Neural cell (in vitro differentiated cells): ENCODE measurements at regions not wholly inside any gene's neighbourhood (a gene's known extent, or its start where the extent isn't known, plus 50 kb on each side); places are given as distances from the start of the nearest gene placed in this dataset.

Source experiments
- H2AFZ ChIP-seq: fragments of 200-600, 300-800 bp; sonication (generic), shearing (Covaris generic); 2 replicates; pipeline ENCODE4 v1.6.0; 2014; ENCODE audit warnings: low read depth, mild to moderate bottlenecking, antibody characterized with exemption, low read length, moderate library complexity
- H3F3A ChIP-seq: fragments of 200-600 bp; shearing (Covaris generic); 2 replicates; pipeline ENCODE4 v1.6.1; 2016; ENCODE audit warnings: mild to moderate bottlenecking, moderate library complexity, mixed read lengths, antibody characterized with exemption, low read length; ENCODE audit not compliant: insufficient read depth, poor library complexity, severe bottlenecking
- H3K27ac ChIP-seq: fragments of 200-600, 300-800 bp; sonication (generic), shearing (Covaris generic); 2 replicates; pipeline ENCODE4 v1.5.1; 2014; ENCODE audit warnings: mild to moderate bottlenecking, low read length, moderate library complexity
- H3K27me3 ChIP-seq: fragments of 300-800, 200-600 bp; sonication (generic), shearing (Covaris generic); 2 replicates; pipeline ENCODE4 v1.6.0; 2014; ENCODE audit warnings: mild to moderate bottlenecking, low read depth, low read length, moderate library complexity; ENCODE audit not compliant: insufficient read depth
- H3K36me3 ChIP-seq: fragments of 300-800, 200-600 bp; sonication (generic), shearing (Covaris generic); 2 replicates; pipeline ENCODE4 v1.5.1; 2014; ENCODE audit warnings: mild to moderate bottlenecking, antibody characterized with exemption, low read length, moderate library complexity; ENCODE audit not compliant: insufficient read depth
- H3K4me2 ChIP-seq: fragments of 300-800, 200-600 bp; sonication (generic), shearing (Covaris generic); 2 replicates; pipeline ENCODE4 v1.6.0; 2014; ENCODE audit warnings: mild to moderate bottlenecking, low read length
- H3K4me3 ChIP-seq: fragments of 300-800, 200-600 bp; sonication (generic), shearing (Covaris generic); 2 replicates; pipeline ENCODE4 v1.5.1; 2014; ENCODE audit warnings: mild to moderate bottlenecking, low read length, moderate library complexity
- H3K79me2 ChIP-seq: fragments of 200-600 bp; shearing (Covaris generic); replicated peaks from 2 replicates; pipeline ENCODE4 v1.6.0; 2014; ENCODE audit warnings: mild to moderate bottlenecking, low read length, moderate library complexity; ENCODE audit not compliant: insufficient read depth
- H3K9ac ChIP-seq: fragments of 300-800, 200-600 bp; sonication (generic), shearing (Covaris generic); 2 replicates; pipeline ENCODE4 v1.6.1; 2016; ENCODE audit warnings: mild to moderate bottlenecking, low read length, mixed read lengths
- H3K9me2 ChIP-seq: fragments of 200-600 bp; shearing (Covaris generic); 2 replicates; pipeline ENCODE4 v1.6.1; 2016; ENCODE audit warnings: mild to moderate bottlenecking, low read length, mixed read lengths; ENCODE audit not compliant: insufficient read depth
- H3K9me3 ChIP-seq: fragments of 200-600, 300-800 bp; sonication (generic), shearing (Covaris generic); 2 replicates; pipeline ENCODE4 v1.6.1; 2016; ENCODE audit warnings: mild to moderate bottlenecking, mixed run types, low read length, moderate library complexity, mixed read lengths
- H4K20me1 ChIP-seq: fragments of 200-600 bp; shearing (Covaris generic); 2 replicates; pipeline ENCODE4 v1.6.1; 2016; ENCODE audit warnings: mild to moderate bottlenecking, mixed run types; ENCODE audit not compliant: insufficient read depth
- CTCF ChIP-seq: fragments of 450-650 bp; IDR thresholded peaks from 2 replicates; pipeline ENCODE4 v1.5.1; 2014; ENCODE audit warnings: antibody characterized with exemption, mild to moderate bottlenecking, moderate library complexity; ENCODE audit not compliant: poor library complexity, severe bottlenecking
- EP300 ChIP-seq: fragments of 450-650 bp; conservative IDR thresholded peaks from 2 replicates; pipeline ENCODE4 v1.6.1; 2014; ENCODE audit warnings: antibody characterized with exemption, mild to moderate bottlenecking, moderate library complexity; ENCODE audit not compliant: poor library complexity, severe bottlenecking
- EZH2 ChIP-seq: fragments of 200-600, 300-800 bp; shearing (Covaris generic), sonication (generic); IDR thresholded peaks from 2 replicates; pipeline ENCODE4 v1.6.1; 2014; ENCODE audit warnings: antibody characterized with exemption, low read length, borderline replicate concordance, mild to moderate bottlenecking; ENCODE audit not compliant: insufficient read depth, poor library complexity, severe bottlenecking
- MXI1 ChIP-seq: fragments of 450-650 bp; conservative IDR thresholded peaks from 2 replicates; pipeline ENCODE4 v1.6.1; 2014; ENCODE audit warnings: antibody characterized with exemption, mild to moderate bottlenecking; ENCODE audit not compliant: poor library complexity, severe bottlenecking
- POLR2AphosphoS5 ChIP-seq: IDR thresholded peaks from 2 replicates; pipeline ENCODE4 v1.6.1; 2012
- RAD21 ChIP-seq: fragments of 450-650 bp; conservative IDR thresholded peaks from 2 replicates; pipeline ENCODE4 v1.6.1; 2014; ENCODE audit warnings: antibody characterized with exemption, mild to moderate bottlenecking, moderate library complexity
- REST ChIP-seq: IDR thresholded peaks from 2 replicates; pipeline ENCODE4 v1.6.1; 2012; ENCODE audit warnings: borderline replicate concordance
- SMC3 ChIP-seq: fragments of 450-650 bp; conservative IDR thresholded peaks from 2 replicates; pipeline ENCODE4 v1.6.1; 2014; ENCODE audit warnings: antibody characterized with exemption, mild to moderate bottlenecking, moderate library complexity; ENCODE audit not compliant: poor library complexity
- TAF1 ChIP-seq: IDR thresholded peaks from 2 replicates; pipeline ENCODE4 v1.6.1; 2012; ENCODE audit warnings: low read depth

GRCh38 chr22:49660794-49661781 lies 166.6 kb downstream of the BRD1 start:
- no peaks in the 10 kb centered on the region for H3K79me2 ChIP-seq
- TF ChIP-seq MXI1 (no peak), EP300 (no peak), POLR2AphosphoS5 (no peak), TAF1 (no peak), SMC3 (no peak)

GRCh38 chr22:49660321-49660720 lies 167.4 kb downstream of the BRD1 start:
- H3K9me2 ChIP-seq, result no peaks in the 10 kb centered on the region
- H3F3A ChIP-seq, result no peaks in the 10 kb centered on the region
- no peak overlapping the region for H3K4me2 ChIP-seq
- H4K20me1 ChIP-seq, result no peaks in the 10 kb centered on the region
- TF ChIP-seq TAF1 (no peak), CTCF (no peak), SMC3 (no peak), EP300 (no peak), RAD21 (no peak), MXI1 (no peak), POLR2AphosphoS5 (no peak), EZH2 (no peak), REST (no peak)
- no peaks in the 10 kb centered on the region for H3K36me3 ChIP-seq
- no peak overlapping the region for H3K4me3 ChIP-seq
- H3K27me3 ChIP-seq, result no peaks in the 10 kb centered on the region
- H3K9me3 ChIP-seq, result no peaks in the 10 kb centered on the region
- no peaks in the 10 kb centered on the region for H3K79me2 ChIP-seq
- H3K9ac ChIP-seq, result no peak overlapping the region
- H3K27ac ChIP-seq, result no peak overlapping the region
- H2AFZ ChIP-seq, result no peak overlapping the region

More at GRCh38 chr22:49660794-49661781, 166.6 kb downstream of the BRD1 start:
- no peaks in the 10 kb centered on the region for H3K9me2 ChIP-seq
- H2AFZ ChIP-seq, result no peak overlapping the region
- no peak overlapping the region for H3K9ac ChIP-seq
- H3K27me3 ChIP-seq, result no peaks in the 10 kb centered on the region
- no peaks in the 10 kb centered on the region for H3K36me3 ChIP-seq
- no peaks in the 10 kb centered on the region for H3F3A ChIP-seq
- no peaks in the 10 kb centered on the region for H3K9me3 ChIP-seq
- no peak overlapping the region for H3K4me2 ChIP-seq
- no peak overlapping the region for H3K27ac ChIP-seq
- no peak overlapping the region for H3K4me3 ChIP-seq
- H4K20me1 ChIP-seq, result no peaks in the 10 kb centered on the region
